ENCODE measurements at regions not wholly inside any gene's neighbourhood (a gene's known extent, or its start where the extent isn't known, plus 50 kb on each side); places are given as distances from the start of the nearest gene placed in this dataset.

DNA sequence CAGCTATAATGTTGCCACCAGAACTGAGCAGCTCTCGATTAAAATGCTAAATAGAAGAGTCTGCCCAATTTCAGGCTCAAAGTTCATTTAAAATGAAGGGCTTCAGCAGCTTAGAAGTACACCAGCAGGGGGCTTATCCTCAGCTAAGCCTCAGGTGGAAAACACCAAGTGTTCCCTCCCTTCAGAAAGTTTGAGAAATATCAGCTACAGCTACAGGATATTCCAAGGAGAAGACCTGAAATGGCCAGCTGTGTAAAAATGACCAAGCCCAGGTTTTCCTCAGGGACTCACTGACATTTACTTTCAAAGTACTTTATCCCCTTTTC is 395.4 kb downstream of the DTWD2 start:
- TF ChIP-seq FOXK2 (IDR thresholded peaks at IDR 0.05) (no peak), SP1 (IDR thresholded peaks at IDR 0.05) (no peak), ZNF384 (IDR thresholded peaks at IDR 0.05) (no peak), SUZ12 (IDR thresholded peaks at IDR 0.05) (no peak), BHLHE40 (IDR thresholded peaks at IDR 0.05; ENCODE audit: borderline replicate concordance) (no peak), ARNT (IDR thresholded peaks at IDR 0.05) (no peak), FOXM1 (IDR thresholded peaks at IDR 0.05; ENCODE audit: borderline replicate concordance) (no peak), FOXA1 (IDR thresholded peaks at IDR 0.05) (no peak), L3MBTL2 (conservative IDR thresholded peaks at IDR 0.05) (no peak), CTBP1 (IDR thresholded peaks at IDR 0.05; ENCODE audit: borderline replicate concordance) (no peak), NFRKB (IDR thresholded peaks at IDR 0.05) (no peak), TARDBP (IDR thresholded peaks at IDR 0.05) (no peak)
- TF ChIP-seq, protein P1, sequence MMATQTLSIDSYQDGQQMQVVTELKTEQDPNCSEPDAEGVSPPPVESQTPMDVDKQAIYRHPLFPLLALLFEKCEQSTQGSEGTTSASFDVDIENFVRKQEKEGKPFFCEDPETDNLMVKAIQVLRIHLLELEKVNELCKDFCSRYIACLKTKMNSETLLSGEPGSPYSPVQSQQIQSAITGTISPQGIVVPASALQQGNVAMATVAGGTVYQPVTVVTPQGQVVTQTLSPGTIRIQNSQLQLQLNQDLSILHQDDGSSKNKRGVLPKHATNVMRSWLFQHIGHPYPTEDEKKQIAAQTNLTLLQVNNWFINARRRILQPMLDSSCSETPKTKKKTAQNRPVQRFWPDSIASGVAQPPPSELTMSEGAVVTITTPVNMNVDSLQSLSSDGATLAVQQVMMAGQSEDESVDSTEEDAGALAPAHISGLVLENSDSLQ (IDR thresholded peaks at IDR 0.05) = no peak

Data from HEK293T (cell line).